ENCODE measurements at regions not wholly inside any gene's neighbourhood (a gene's known extent, or its start where the extent isn't known, plus 50 kb on each side); places are given as distances from the start of the nearest gene placed in this dataset.

DNA sequence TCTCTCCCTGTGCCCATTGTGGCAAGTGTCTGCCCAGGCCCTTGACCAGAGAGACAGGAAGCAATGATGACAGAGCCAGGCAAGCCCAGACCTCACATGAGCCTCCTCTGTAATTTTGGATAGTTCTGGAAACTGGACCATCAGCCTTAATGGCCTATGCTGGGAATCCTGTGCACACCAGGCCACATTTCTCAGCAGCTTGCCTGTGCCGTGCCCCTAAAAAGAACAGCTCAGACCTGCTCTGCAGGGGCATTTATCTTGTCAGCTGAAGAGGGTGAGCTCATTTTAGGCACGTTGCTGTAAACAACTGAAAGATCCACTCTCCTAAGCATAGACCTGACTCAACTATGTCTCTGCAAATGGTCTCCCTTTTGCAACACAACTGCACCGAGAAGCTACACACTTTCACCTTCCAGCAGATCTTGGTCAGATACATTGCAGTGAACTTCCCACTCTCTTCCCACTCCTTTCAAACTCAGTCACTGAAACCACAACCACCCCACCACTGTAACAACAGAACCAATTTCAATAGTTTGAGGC, 53.5 kb upstream of the BACH1 start:
- Histone ChIP-seq H2AFZ (ENCODE audit: low read depth, low read length) (no peak overlapping the region), H3K4me2 (ENCODE audit: low read length) (no peak overlapping the region), H3K4me3 (ENCODE audit: low read length) (no peak overlapping the region)

DNA sequence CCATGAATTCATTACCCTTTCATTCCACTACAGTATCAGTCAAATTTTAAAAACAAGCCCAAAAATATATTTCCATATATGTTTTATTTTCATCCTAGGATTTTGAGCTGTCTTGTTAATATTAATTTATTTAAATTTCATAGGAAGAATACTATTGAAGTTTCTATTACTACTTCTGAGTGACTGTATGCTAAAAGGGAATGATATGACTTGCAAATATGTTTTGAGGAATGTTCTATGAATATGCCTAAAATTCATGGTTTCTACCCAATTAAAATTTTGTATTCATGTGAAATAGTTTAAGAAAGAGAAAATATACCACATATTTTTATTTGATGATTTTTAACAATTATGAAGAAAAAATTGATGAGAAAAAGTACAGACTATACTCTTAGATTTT, 52.9 kb upstream of the BACH1 start:
- Histone ChIP-seq H3K4me2 (ENCODE audit: low read length) (no peak overlapping the region), H3K4me3 (ENCODE audit: low read length) (no peak overlapping the region), H4K20me1 (ENCODE audit: insufficient read depth) (no peaks in the 10 kb centered on the region), H3K27me3 (ENCODE audit: insufficient read depth, low read depth, low read length) (no peaks in the 10 kb centered on the region), H3K79me2 (replicated peaks; ENCODE audit: insufficient read depth, low read length) (no peaks in the 10 kb centered on the region), H3K36me3 (ENCODE audit: insufficient read depth, low read length) (no peaks in the 10 kb centered on the region), H3F3A (ENCODE audit: insufficient read depth, low read length, poor library complexity, severe bottlenecking) (no peaks in the 10 kb centered on the region), H2AFZ (ENCODE audit: low read depth, low read length) (no peak overlapping the region), H3K27ac (ENCODE audit: low read length) (no peak overlapping the region), H3K9me2 (ENCODE audit: insufficient read depth, low read length) (no peaks in the 10 kb centered on the region), H3K9ac (ENCODE audit: low read length) (no peak overlapping the region), H3K9me3 (ENCODE audit: low read length) (no peaks in the 10 kb centered on the region)
- no peak for TF ChIP-seq MXI1 (conservative IDR thresholded peaks at IDR 0.05; ENCODE audit: poor library complexity, severe bottlenecking)
- TF ChIP-seq RAD21 (conservative IDR thresholded peaks at IDR 0.05) = no peak
- no peak for TF ChIP-seq POLR2AphosphoS5 (IDR thresholded peaks at IDR 0.05)
- no peak for TF ChIP-seq SMC3 (conservative IDR thresholded peaks at IDR 0.05; ENCODE audit: poor library complexity)
- TF ChIP-seq EP300 (conservative IDR thresholded peaks at IDR 0.05; ENCODE audit: poor library complexity, severe bottlenecking) = no peak
- TF ChIP-seq EZH2 (IDR thresholded peaks at IDR 0.05; ENCODE audit: borderline replicate concordance, insufficient read depth, low read length, poor library complexity, severe bottlenecking) = no peak

More for the DNA sequence above, 53.5 kb upstream of the BACH1 start:
- H4K20me1 ChIP-seq (ENCODE audit: insufficient read depth) = no peaks in the 10 kb centered on the region
- TF ChIP-seq TAF1 (IDR thresholded peaks at IDR 0.05; ENCODE audit: low read depth) (no peak), POLR2AphosphoS5 (IDR thresholded peaks at IDR 0.05) (no peak), EZH2 (IDR thresholded peaks at IDR 0.05; ENCODE audit: borderline replicate concordance, insufficient read depth, low read length, poor library complexity, severe bottlenecking) (no peak), SMC3 (conservative IDR thresholded peaks at IDR 0.05; ENCODE audit: poor library complexity) (no peak), MXI1 (conservative IDR thresholded peaks at IDR 0.05; ENCODE audit: poor library complexity, severe bottlenecking) (no peak), RAD21 (conservative IDR thresholded peaks at IDR 0.05) (no peak), EP300 (conservative IDR thresholded peaks at IDR 0.05; ENCODE audit: poor library complexity, severe bottlenecking) (no peak)
- TF ChIP-seq, protein P1, sequence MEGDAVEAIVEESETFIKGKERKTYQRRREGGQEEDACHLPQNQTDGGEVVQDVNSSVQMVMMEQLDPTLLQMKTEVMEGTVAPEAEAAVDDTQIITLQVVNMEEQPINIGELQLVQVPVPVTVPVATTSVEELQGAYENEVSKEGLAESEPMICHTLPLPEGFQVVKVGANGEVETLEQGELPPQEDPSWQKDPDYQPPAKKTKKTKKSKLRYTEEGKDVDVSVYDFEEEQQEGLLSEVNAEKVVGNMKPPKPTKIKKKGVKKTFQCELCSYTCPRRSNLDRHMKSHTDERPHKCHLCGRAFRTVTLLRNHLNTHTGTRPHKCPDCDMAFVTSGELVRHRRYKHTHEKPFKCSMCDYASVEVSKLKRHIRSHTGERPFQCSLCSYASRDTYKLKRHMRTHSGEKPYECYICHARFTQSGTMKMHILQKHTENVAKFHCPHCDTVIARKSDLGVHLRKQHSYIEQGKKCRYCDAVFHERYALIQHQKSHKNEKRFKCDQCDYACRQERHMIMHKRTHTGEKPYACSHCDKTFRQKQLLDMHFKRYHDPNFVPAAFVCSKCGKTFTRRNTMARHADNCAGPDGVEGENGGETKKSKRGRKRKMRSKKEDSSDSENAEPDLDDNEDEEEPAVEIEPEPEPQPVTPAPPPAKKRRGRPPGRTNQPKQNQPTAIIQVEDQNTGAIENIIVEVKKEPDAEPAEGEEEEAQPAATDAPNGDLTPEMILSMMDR (IDR thresholded peaks at IDR 0.05; ENCODE audit: poor library complexity, severe bottlenecking) = no peak
- TF ChIP-seq, protein P2, sequence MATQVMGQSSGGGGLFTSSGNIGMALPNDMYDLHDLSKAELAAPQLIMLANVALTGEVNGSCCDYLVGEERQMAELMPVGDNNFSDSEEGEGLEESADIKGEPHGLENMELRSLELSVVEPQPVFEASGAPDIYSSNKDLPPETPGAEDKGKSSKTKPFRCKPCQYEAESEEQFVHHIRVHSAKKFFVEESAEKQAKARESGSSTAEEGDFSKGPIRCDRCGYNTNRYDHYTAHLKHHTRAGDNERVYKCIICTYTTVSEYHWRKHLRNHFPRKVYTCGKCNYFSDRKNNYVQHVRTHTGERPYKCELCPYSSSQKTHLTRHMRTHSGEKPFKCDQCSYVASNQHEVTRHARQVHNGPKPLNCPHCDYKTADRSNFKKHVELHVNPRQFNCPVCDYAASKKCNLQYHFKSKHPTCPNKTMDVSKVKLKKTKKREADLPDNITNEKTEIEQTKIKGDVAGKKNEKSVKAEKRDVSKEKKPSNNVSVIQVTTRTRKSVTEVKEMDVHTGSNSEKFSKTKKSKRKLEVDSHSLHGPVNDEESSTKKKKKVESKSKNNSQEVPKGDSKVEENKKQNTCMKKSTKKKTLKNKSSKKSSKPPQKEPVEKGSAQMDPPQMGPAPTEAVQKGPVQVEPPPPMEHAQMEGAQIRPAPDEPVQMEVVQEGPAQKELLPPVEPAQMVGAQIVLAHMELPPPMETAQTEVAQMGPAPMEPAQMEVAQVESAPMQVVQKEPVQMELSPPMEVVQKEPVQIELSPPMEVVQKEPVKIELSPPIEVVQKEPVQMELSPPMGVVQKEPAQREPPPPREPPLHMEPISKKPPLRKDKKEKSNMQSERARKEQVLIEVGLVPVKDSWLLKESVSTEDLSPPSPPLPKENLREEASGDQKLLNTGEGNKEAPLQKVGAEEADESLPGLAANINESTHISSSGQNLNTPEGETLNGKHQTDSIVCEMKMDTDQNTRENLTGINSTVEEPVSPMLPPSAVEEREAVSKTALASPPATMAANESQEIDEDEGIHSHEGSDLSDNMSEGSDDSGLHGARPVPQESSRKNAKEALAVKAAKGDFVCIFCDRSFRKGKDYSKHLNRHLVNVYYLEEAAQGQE (IDR thresholded peaks at IDR 0.05; ENCODE audit: borderline replicate concordance) = no peak
- H3K9me2 ChIP-seq (ENCODE audit: insufficient read depth, low read length) = no peaks in the 10 kb centered on the region
- H3K9ac ChIP-seq (ENCODE audit: low read length) = no peak overlapping the region
- no peaks in the 10 kb centered on the region for H3K27me3 ChIP-seq (ENCODE audit: insufficient read depth, low read depth, low read length)
- H3F3A ChIP-seq (ENCODE audit: insufficient read depth, low read length, poor library complexity, severe bottlenecking) = no peaks in the 10 kb centered on the region
- no peak overlapping the region for H3K27ac ChIP-seq (ENCODE audit: low read length)
- no peaks in the 10 kb centered on the region for H3K36me3 ChIP-seq (ENCODE audit: insufficient read depth, low read length)
- no peaks in the 10 kb centered on the region for H3K9me3 ChIP-seq (ENCODE audit: low read length)
- no peaks in the 10 kb centered on the region for H3K79me2 ChIP-seq (replicated peaks; ENCODE audit: insufficient read depth, low read length)
